H1 (cell line): ENCODE measurements at regions not wholly inside any gene's neighbourhood (a gene's known extent, or its start where the extent isn't known, plus 50 kb on each side); places are given as distances from the start of the nearest gene placed in this dataset.

Source experiments
- CTCF ChIA-PET: fragments of 300-600 bp; sonication (Branson Sonifier 250); formaldehyde crosslinking; loops from one replicate; lab custom pipeline; 2021; ENCODE audit not compliant: partially characterized antibody; lab: Charles Lee
- POLR2A ChIA-PET: fragments of 300-600 bp; sonication (Branson Sonifier 250); formaldehyde crosslinking; loops from one replicate; lab custom pipeline; 2021; ENCODE audit warnings: inconsistent platforms; ENCODE audit not compliant: partially characterized antibody; lab: Charles Lee
- DNase-seq, 2 experiments: peaks; one replicate each; pipeline versions ENCODE4 v3.0.0 to v3.0.0-alpha.2; 2010 to 2022; ENCODE audit warnings: low spot score in 2 of 2, low read depth in 1 of 2, mixed read lengths in 1 of 2
- FAIRE-seq: peaks from 2 replicates; lab custom pipeline; 2011; peaks lifted over from hg19 to GRCh38; lab: Jason Lieb, UNC
- H2AFZ ChIP-seq: 2 replicates; pipeline ENCODE4 v1.8.1; 2012; ENCODE audit warnings: low read length, inconsistent platforms
- H2AK5ac ChIP-seq: 2 replicates; pipeline ENCODE4 v1.6.1; 2013; ENCODE audit warnings: low read depth, low read length
- H2BK120ac ChIP-seq: replicated peaks from 2 replicates; pipeline ENCODE3; 2013; ENCODE audit warnings: low read depth, low read length, inconsistent platforms
- H2BK12ac ChIP-seq: 2 replicates; pipeline ENCODE4 v1.6.1; 2013; ENCODE audit warnings: low read depth, low read length
- H2BK15ac ChIP-seq: 2 replicates; pipeline ENCODE4 v1.6.1; 2013; ENCODE audit warnings: low read length
- H2BK20ac ChIP-seq: 2 replicates; pipeline ENCODE4 v1.6.1; 2013; ENCODE audit warnings: low read length
- H2BK5ac ChIP-seq: 2 replicates; pipeline ENCODE4 v1.6.1; 2013; ENCODE audit warnings: low read depth, low read length
- H3K14ac ChIP-seq: 2 replicates; pipeline ENCODE4 v1.6.1; 2013; ENCODE audit warnings: inconsistent platforms; ENCODE audit not compliant: insufficient read length
- H3K18ac ChIP-seq: 2 replicates; pipeline ENCODE4 v1.6.1; 2013; ENCODE audit warnings: low read length; ENCODE audit errors: extremely low read depth
- H3K23ac ChIP-seq: 2 replicates; pipeline ENCODE4 v1.6.1; 2013; ENCODE audit warnings: inconsistent platforms; ENCODE audit not compliant: insufficient read length
- H3K23me2 ChIP-seq: 2 replicates; pipeline ENCODE4 v1.6.1; 2013; ENCODE audit warnings: low read depth, low read length
- H3K27ac ChIP-seq: 2 replicates; pipeline ENCODE4 v1.6.1; 2011; ENCODE audit warnings: low read depth, low read length, inconsistent platforms
- H3K27me3 ChIP-seq, 4 experiments: replicated peaks in 1 of 4; 1 replicate in 1 of 4; 2 replicates in 3 of 4; pipeline versions ENCODE4 v1.6.1 to v1.8.1; 2011 to 2013; ENCODE audit warnings: low read length in 3 of 4, mild to moderate bottlenecking in 3 of 4, inconsistent platforms in 2 of 4, mixed read lengths in 2 of 4, moderate library complexity in 1 of 4; ENCODE audit not compliant: control insufficient read depth in 3 of 4, insufficient read depth in 3 of 4; ENCODE audit errors: extremely low read depth in 1 of 4
- H3K36me3 ChIP-seq, 4 experiments: 2 replicates each; pipeline versions ENCODE4 v1.6.1 to v1.8.1; 2011 to 2013; ENCODE audit warnings: mild to moderate bottlenecking in 4 of 4, low read length in 3 of 4, moderate library complexity in 2 of 4, control low read depth in 1 of 4, inconsistent platforms in 1 of 4; ENCODE audit not compliant: insufficient read depth in 4 of 4, control insufficient read depth in 2 of 4
- H3K4ac ChIP-seq: replicated peaks from 2 replicates; pipeline ENCODE3; 2013; ENCODE audit warnings: low read length, low read depth, mixed read lengths, inconsistent platforms; ENCODE audit not compliant: insufficient read length
- H3K4me1 ChIP-seq, 4 experiments: replicated peaks in 1 of 4; 1 replicate in 1 of 4; 2 replicates in 3 of 4; pipeline versions ENCODE4 v1.6.1 to v1.8.1; 2011 to 2013; ENCODE audit warnings: low read length in 3 of 4, inconsistent platforms in 2 of 4, mixed read lengths in 1 of 4; ENCODE audit not compliant: insufficient read depth in 4 of 4, control insufficient read depth in 3 of 4
- H3K4me2 ChIP-seq, 2 experiments: 2 replicates each; pipeline versions ENCODE4 v1.6.1 to v1.8.1; 2011 to 2013; ENCODE audit warnings: low read depth in 2 of 2, low read length in 2 of 2, control low read depth in 1 of 2, inconsistent platforms in 1 of 2, mild to moderate bottlenecking in 1 of 2; ENCODE audit not compliant: insufficient read depth in 1 of 2
- H3K4me3 ChIP-seq, 4 experiments: fragments of 200-600, 300-600 bp in 1 of 4; sonication (generic), shearing (Covaris generic), sonication (Bioruptor Twin) in 1 of 4; 2 replicates each; pipeline versions ENCODE4 v1.5.1 to v1.8.1; 2011 to 2016; ENCODE audit warnings: low read length in 4 of 4, low read depth in 3 of 4, control low read depth in 2 of 4, inconsistent platforms in 2 of 4, mild to moderate bottlenecking in 2 of 4, mixed read lengths in 1 of 4, moderate library complexity in 1 of 4; ENCODE audit not compliant: insufficient read depth in 2 of 4; ENCODE audit errors: extremely low read depth in 1 of 4
- H3K56ac ChIP-seq: replicated peaks from 2 replicates; pipeline ENCODE3; 2013; ENCODE audit warnings: low read depth, mild to moderate bottlenecking, mixed read lengths, low read length, inconsistent platforms; ENCODE audit not compliant: insufficient read length
- H3K79me1 ChIP-seq: 2 replicates; pipeline ENCODE4 v1.6.1; 2013; ENCODE audit warnings: low read depth, low read length, control low read depth
- H3K79me2 ChIP-seq, 2 experiments: 2 replicates each; pipeline versions ENCODE4 v1.6.1 to v1.8.1; 2012 to 2013; ENCODE audit warnings: low read length in 2 of 2, mild to moderate bottlenecking in 2 of 2, inconsistent platforms in 1 of 2; ENCODE audit not compliant: insufficient read depth in 2 of 2, control insufficient read depth in 1 of 2
- H3K9ac ChIP-seq, 4 experiments: replicated peaks in 1 of 4; 1 replicate in 1 of 4; 2 replicates in 3 of 4; pipeline versions ENCODE4 v1.6.1 to v1.8.1; 2011 to 2013; ENCODE audit warnings: low read depth in 3 of 4, low read length in 3 of 4, control low read depth in 2 of 4, mild to moderate bottlenecking in 2 of 4, moderate library complexity in 2 of 4, inconsistent platforms in 1 of 4; ENCODE audit errors: extremely low read depth in 1 of 4
- H3K9me3 ChIP-seq, 2 experiments: 2 replicates each; pipeline versions ENCODE4 v1.6.1 to v1.8.1; 2012 to 2013; ENCODE audit warnings: mild to moderate bottlenecking in 2 of 2, moderate library complexity in 2 of 2, control low read depth in 1 of 2, inconsistent platforms in 1 of 2, low read depth in 1 of 2, low read length in 1 of 2, mixed read lengths in 1 of 2; ENCODE audit not compliant: insufficient read depth in 2 of 2
- H4K20me1 ChIP-seq, 2 experiments: replicated peaks in 1 of 2; 2 replicates each; pipeline versions ENCODE3 to v1.8.1; 2011 to 2013; ENCODE audit warnings: inconsistent platforms in 2 of 2, low read length in 2 of 2, mild to moderate bottlenecking in 1 of 2; ENCODE audit not compliant: insufficient read depth in 2 of 2, control insufficient read depth in 1 of 2
- H4K5ac ChIP-seq: 2 replicates; pipeline ENCODE4 v1.6.1; 2013; ENCODE audit warnings: low read length, low read depth, mixed read lengths, inconsistent platforms; ENCODE audit not compliant: insufficient read length
- H4K8ac ChIP-seq: 2 replicates; pipeline ENCODE4 v1.8.0; 2013; ENCODE audit warnings: mild to moderate bottlenecking, moderate library complexity, low read length, inconsistent platforms; ENCODE audit not compliant: insufficient read depth; ENCODE audit errors: extremely low read depth
- H4K91ac ChIP-seq: replicated peaks from 2 replicates; pipeline ENCODE3; 2013; ENCODE audit warnings: low read length, mixed read lengths, inconsistent platforms; ENCODE audit not compliant: insufficient read length
- BRCA1 ChIP-seq: IDR thresholded peaks from 2 replicates; pipeline ENCODE4 v1.6.1; 2012; ENCODE audit warnings: low read depth, low read length, improper control_type of control experiment
- MAFK ChIP-seq: IDR thresholded peaks from 2 replicates; pipeline ENCODE4 v1.6.1; 2012; ENCODE audit warnings: low read depth, mild to moderate bottlenecking, improper control_type of control experiment, low read length
- SP2 ChIP-seq: IDR thresholded peaks from 2 replicates; pipeline ENCODE4 v1.6.1; 2012; ENCODE audit warnings: mild to moderate bottlenecking, low read length, inconsistent platforms
- SUZ12 ChIP-seq: fragments of 200-600 bp; sonication (generic); IDR thresholded peaks from 2 replicates; pipeline ENCODE4 v1.6.1; 2012; ENCODE audit warnings: mild to moderate bottlenecking, inconsistent platforms, low read length, moderate library complexity, mixed read lengths
- TAF7 ChIP-seq: optimal IDR thresholded peaks from 2 replicates; pipeline ENCODE3; 2011; ENCODE audit warnings: low read depth, mild to moderate bottlenecking, inconsistent platforms, low read length, moderate library complexity, borderline replicate concordance
- WGBS, 2 experiments: shearing (Covaris generic) in 1 of 2; methylation state at CpG; one replicate each; pipeline versions ENCODE4 v1.1.6 to v1.1.7; 2013 to 2015; ENCODE audit warnings: low lambda C conversion rate in 2 of 2, mixed read lengths in 2 of 2, inconsistent platforms in 1 of 2, low coverage in 1 of 2, missing lambda C conversion rate in 1 of 2; ENCODE audit not compliant: insufficient replicate concordance in 2 of 2, insufficient coverage in 1 of 2, insufficient read length in 1 of 2; ENCODE audit errors: extremely low coverage in 1 of 2, missing lambda C conversion rate in 1 of 2; 5-methylcytosine and 5-hydroxymethylcytosine counted together

DNA sequence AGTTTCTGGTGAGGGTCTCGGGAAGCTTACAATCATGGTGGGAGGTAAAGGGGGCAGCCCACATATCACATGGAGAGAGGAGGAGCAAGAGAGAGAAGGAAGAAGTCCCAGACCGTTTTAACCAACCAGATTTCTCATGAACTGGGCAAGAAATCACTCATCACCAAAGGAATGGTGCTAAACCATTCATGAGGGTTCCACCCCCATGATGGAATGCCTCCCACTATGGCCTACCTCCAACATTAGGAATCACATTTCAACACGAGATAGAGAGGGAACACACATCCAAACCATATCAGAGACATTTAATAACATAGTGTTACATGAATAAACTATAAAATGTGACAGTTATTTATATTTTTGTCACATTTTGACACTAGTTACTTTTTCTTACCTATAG is 214.8 kb upstream of the MAGI2 start:
- no peak for DNase-seq
- Histone ChIP-seq H2AFZ (no peak overlapping the region), H4K8ac (no peak overlapping the region), H4K5ac (no peak overlapping the region), H3K18ac (no peak overlapping the region), H2BK20ac (no peak overlapping the region), H3K27ac (no peak overlapping the region), H2BK12ac (no peak overlapping the region), H2BK15ac (no peak overlapping the region), H3K14ac (no peak overlapping the region), H3K79me2 (no peaks in the 10 kb centered on the region), H2BK5ac (no peak overlapping the region), H3K4me2 (no peak overlapping the region), H3K4me3 (no peak overlapping the region), H3K9me3 (peaks cover 3 to 8% of the 10 kb centered on the region in 2 experiments; a peak in 1 of 4 replicates), H3K56ac (no peak overlapping the region), H4K91ac (no peak overlapping the region), H3K9ac (no peak overlapping the region), H3K79me1 (no peaks in the 10 kb centered on the region), H3K23ac (no peak overlapping the region), H4K20me1 (no peaks in the 10 kb centered on the region), H3K4ac (no peak overlapping the region), H3K36me3 (no peaks in the 10 kb centered on the region; a peak in 1 of 8 replicates), H3K4me1 (no peaks in the 10 kb centered on the region), H2AK5ac (no peak overlapping the region), H3K27me3 (peaks cover 7 to 11% (median 8%) of the 10 kb centered on the region in 4 experiments), H3K23me2 (no peaks in the 10 kb centered on the region), H2BK120ac (no peak overlapping the region)
- ChIA-PET CTCF (no interaction called here), POLR2A (no interaction called here)
- TF ChIP-seq TAF7, result no peak
- TF ChIP-seq BRCA1, result no peak
- TF ChIP-seq SUZ12, result no peak
- no peak for TF ChIP-seq MAFK
- no peak for TF ChIP-seq SP2
- no peak for FAIRE-seq
- 72% methylated on average over 3 of the region's 3 CpGs; no CpG with 5 or more reads in 1 of the 2 experiments for WGBS, 2 experiments
